HG03039 (cell line): ENCODE measurements at regions not wholly inside any gene's neighbourhood (a gene's known extent, or its start where the extent isn't known, plus 50 kb on each side); places are given as distances from the start of the nearest gene placed in this dataset.

ENCODE experiments used
- ATAC-seq: cut with Tn5 transposase; IDR thresholded peaks from one replicate; pipeline ENCODE4 v1.9.1; 2021; ENCODE audit warnings: mild to moderate bottlenecking, moderate library complexity; ENCODE audit not compliant: unreplicated experiment

- no peak for ATAC-seq
Measured at GRCh38 chr5:67488885-67489284, 292.3 kb upstream of the CD180 start.

GRCh38 chr5:67487862-67488261 lies 291.3 kb upstream of the CD180 start:
- ATAC-seq, result no peak

- ATAC-seq, result no peak
Measured at GRCh38 chr5:67483453-67484030, 286.9 kb upstream of the CD180 start.

- ATAC-seq, result no peak
Measured at GRCh38 chr5:67481362-67481761, 284.8 kb upstream of the CD180 start.

- ATAC-seq, result no peak
Measured at GRCh38 chr5:67478337-67478736, 281.7 kb upstream of the CD180 start.

GRCh38 chr5:67476995-67477394 lies 280.4 kb upstream of the CD180 start:
- no peak for ATAC-seq

GRCh38 chr5:67476531-67476930 lies 279.9 kb upstream of the CD180 start:
- no peak for ATAC-seq

GRCh38 chr5:67475489-67475888 lies 278.9 kb upstream of the CD180 start:
- ATAC-seq, result no peak

GRCh38 chr5:67474597-67475238 lies 278.1 kb upstream of the CD180 start:
- no peak for ATAC-seq

GRCh38 chr5:67467110-67467509 lies 270.5 kb upstream of the CD180 start:
- ATAC-seq, result no peak

- no peak for ATAC-seq
Measured at GRCh38 chr5:67465537-67466207, 269.1 kb upstream of the CD180 start.

- ATAC-seq, result no peak
Measured at GRCh38 chr5:67462147-67462546, 265.5 kb upstream of the CD180 start.

- no peak for ATAC-seq
Measured at GRCh38 chr5:67459253-67459652, 262.7 kb upstream of the CD180 start.

GRCh38 chr5:67455970-67456369 lies 259.4 kb upstream of the CD180 start:
- no peak for ATAC-seq

GRCh38 chr5:67454957-67455561 lies 258.5 kb upstream of the CD180 start:
- no peak for ATAC-seq

- ATAC-seq, result no peak
Measured at GRCh38 chr5:67453111-67453905, 256.7 kb upstream of the CD180 start.

- no peak for ATAC-seq
Measured at GRCh38 chr5:67451640-67452279, 255.2 kb upstream of the CD180 start.

GRCh38 chr5:67447732-67448131 lies 251.1 kb upstream of the CD180 start:
- no peak for ATAC-seq

GRCh38 chr5:67437905-67438845 lies 241.6 kb upstream of the CD180 start:
- no peak for ATAC-seq

- ATAC-seq, result no peak
Measured at GRCh38 chr5:67435032-67435431, 238.4 kb upstream of the CD180 start.
